HG03378 (cell line): ENCODE measurements at regions not wholly inside any gene's neighbourhood (a gene's known extent, or its start where the extent isn't known, plus 50 kb on each side); places are given as distances from the start of the nearest gene placed in this dataset.

Source experiments
- ATAC-seq: cut with Tn5 transposase; IDR thresholded peaks from one replicate; pipeline ENCODE4 v1.9.1; 2021; ENCODE audit warnings: mild to moderate bottlenecking, moderate library complexity; ENCODE audit not compliant: unreplicated experiment

- ATAC-seq = no peak
Observed at GRCh38 chr4:176898791-176899190, 106.1 kb upstream of the VEGFC start.

- ATAC-seq = peak; percentile 98
Observed at GRCh38 chr4:176902710-176903323, 110.1 kb upstream of the VEGFC start.

GRCh38 chr4:176906709-176907108 is 114.0 kb upstream of the VEGFC start:
- ATAC-seq = no peak

- ATAC-seq = no peak
Observed at GRCh38 chr4:176910646-176911045, 117.9 kb upstream of the VEGFC start.

GRCh38 chr4:176919631-176920030 is 126.9 kb upstream of the VEGFC start:
- ATAC-seq = no peak

- no peak for ATAC-seq
Observed at GRCh38 chr4:176920694-176921093, 128.0 kb upstream of the VEGFC start.

GRCh38 chr4:176921256-176921655 is 128.5 kb upstream of the VEGFC start:
- no peak for ATAC-seq

- ATAC-seq = no peak
Observed at GRCh38 chr4:176924238-176924637, 131.5 kb upstream of the VEGFC start.

- no peak for ATAC-seq
Observed at GRCh38 chr4:176925962-176926361, 133.2 kb upstream of the VEGFC start.

GRCh38 chr4:176927117-176927516 is 134.4 kb upstream of the VEGFC start:
- no peak for ATAC-seq

- no peak for ATAC-seq
Observed at GRCh38 chr4:176927664-176928063, 134.9 kb upstream of the VEGFC start.

GRCh38 chr4:176939445-176939844 is 146.7 kb upstream of the VEGFC start:
- no peak for ATAC-seq

- no peak for ATAC-seq
Observed at GRCh38 chr4:176945334-176945733, 152.6 kb upstream of the VEGFC start.

GRCh38 chr4:176949029-176949428 is 156.3 kb upstream of the VEGFC start:
- no peak for ATAC-seq

- ATAC-seq = no peak
Observed at GRCh38 chr4:176953021-176953420, 160.3 kb upstream of the VEGFC start.

- ATAC-seq = no peak
Observed at GRCh38 chr4:176957353-176958118, 164.8 kb upstream of the VEGFC start.

GRCh38 chr4:176959980-176960379 is 167.3 kb upstream of the VEGFC start:
- ATAC-seq = no peak

- ATAC-seq = no peak
Observed at GRCh38 chr4:176963121-176963520, 170.4 kb upstream of the VEGFC start.

GRCh38 chr4:176964116-176964691 is 171.5 kb upstream of the VEGFC start:
- ATAC-seq = peak; percentile 46

- ATAC-seq = no peak
Observed at GRCh38 chr4:176967586-176967985, 174.9 kb upstream of the VEGFC start.

GRCh38 chr4:176968094-176968493 is 175.4 kb upstream of the VEGFC start:
- no peak for ATAC-seq

GRCh38 chr4:176969011-176969410 is 176.3 kb upstream of the VEGFC start:
- no peak for ATAC-seq
